ENCODE measurements at regions not wholly inside any gene's neighbourhood (a gene's known extent, or its start where the extent isn't known, plus 50 kb on each side); places are given as distances from the start of the nearest gene placed in this dataset.

DNA sequence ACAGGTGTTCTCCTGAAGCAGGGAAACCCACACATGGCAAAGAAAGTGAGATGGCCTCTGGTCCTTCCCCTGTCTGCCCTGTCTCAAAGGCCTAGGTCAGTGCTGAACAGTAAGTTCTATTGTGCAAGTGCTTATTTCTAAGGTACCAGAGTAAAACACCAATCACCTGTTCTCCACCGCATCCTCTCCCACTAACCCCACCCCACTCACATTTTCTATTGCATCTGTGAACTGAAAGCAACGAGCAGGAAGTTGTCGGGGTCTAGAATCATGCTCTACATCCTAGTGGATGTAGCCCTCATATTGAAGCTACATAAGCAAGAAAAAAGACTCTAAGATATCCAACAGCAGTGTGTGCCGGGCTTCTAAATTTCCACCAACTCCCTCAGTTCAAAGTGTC lies 265.9 kb downstream of the ENC1 start:
- no peak for TF ChIP-seq CTCF (IDR thresholded peaks at IDR 0.05)
- ATAC-seq (no peak), DNase-seq (no peak)
- intact Hi-C loops (cut with DNase I) = loop anchor here in 1 of 2 donors (5.0 kb wide), 1 partner anchor 87 kb away; no protein-coding TSS in a partner anchor
- Histone ChIP-seq H3K4me1 (peaks cover 39% of the 10 kb centered on the region), H3K27me3 (ENCODE audit: insufficient read depth in 3 of 3, low read length in 2 of 3) (no peaks in the 10 kb centered on the region), H3K27ac (no peak overlapping the region), H3K36me3 (ENCODE audit: insufficient read depth in 1 of 2, low read depth in 1 of 2) (no peaks in the 10 kb centered on the region), H3K4me3 (no peak overlapping the region), H3K9me3 (no peaks in the 10 kb centered on the region)
- WGBS, 3 donors = 84 to 90% (median 88%) methylated on average over 4 of the region's 4 CpGs

DNA sequence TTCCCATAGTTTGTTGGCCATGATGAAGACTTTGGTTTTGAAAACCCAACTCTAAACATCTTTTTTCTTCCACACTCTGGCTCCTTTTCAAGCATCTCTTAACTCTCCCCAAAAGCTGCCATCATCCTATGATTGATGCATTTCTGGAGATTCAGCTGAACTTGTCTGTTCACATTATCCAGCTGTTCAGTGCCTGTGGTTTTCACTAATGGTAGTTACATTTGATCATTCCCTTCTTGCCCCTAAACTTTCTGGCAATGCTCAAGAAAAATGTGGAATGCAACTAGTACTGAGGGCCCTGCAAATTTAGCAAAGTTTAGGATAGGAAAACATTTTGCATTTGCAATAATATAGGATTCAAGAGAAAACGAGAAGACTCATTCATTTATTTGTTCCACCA lies 267.5 kb downstream of the ENC1 start:
- 79 to 84% (median 82%) methylated on average over 1 of the region's 1 CpG for WGBS, 3 donors
- Histone ChIP-seq H3K36me3 (ENCODE audit: insufficient read depth in 1 of 2, low read depth in 1 of 2) (no peaks in the 10 kb centered on the region), H3K4me1 (peaks cover 23% of the 10 kb centered on the region), H3K9me3 (no peaks in the 10 kb centered on the region), H3K27me3 (ENCODE audit: insufficient read depth in 3 of 3, low read length in 2 of 3) (no peaks in the 10 kb centered on the region), H3K27ac (peak overlapping the region; percentile 57), H3K4me3 (no peak overlapping the region)
- ATAC-seq (peak in 1 of 4 donors; percentile 14), DNase-seq (no peak)
- no peak for TF ChIP-seq CTCF (IDR thresholded peaks at IDR 0.05)
- intact Hi-C loops (cut with DNase I) = loop anchor here in 1 of 2 donors (5.0 kb wide), 1 partner anchor 86 kb away; no protein-coding TSS in a partner anchor

GRCh38 chr5:74372502-74373064 lies 267.9 kb downstream of the ENC1 start:
- TF ChIP-seq CTCF (IDR thresholded peaks at IDR 0.05) = no peak
- Histone ChIP-seq H3K4me3 (no peak overlapping the region), H3K4me1 (peaks cover 19% of the 10 kb centered on the region), H3K27me3 (ENCODE audit: insufficient read depth in 3 of 3, low read length in 2 of 3) (no peaks in the 10 kb centered on the region), H3K9me3 (no peaks in the 10 kb centered on the region), H3K27ac (peak overlapping the region; percentile 57), H3K36me3 (ENCODE audit: insufficient read depth in 1 of 2, low read depth in 1 of 2) (no peaks in the 10 kb centered on the region)
- intact Hi-C loops (cut with DNase I) = loop anchor here in 1 of 2 donors (5.0 kb wide), 1 partner anchor 85 kb away; no protein-coding TSS in a partner anchor
- 42 to 63% (median 46%) methylated on average over 5 of the region's 5 CpGs for WGBS, 3 donors
- ATAC-seq (peak; percentile 52 to 86 (median 80)), DNase-seq (no peak)

GRCh38 chr5:74372051-74372450 lies 268.5 kb downstream of the ENC1 start:
- Histone ChIP-seq H3K36me3 (ENCODE audit: insufficient read depth in 1 of 2, low read depth in 1 of 2) (no peaks in the 10 kb centered on the region), H3K27me3 (ENCODE audit: insufficient read depth in 3 of 3, low read length in 2 of 3) (no peaks in the 10 kb centered on the region), H3K9me3 (no peaks in the 10 kb centered on the region), H3K27ac (peak overlapping the region; percentile 57), H3K4me3 (no peak overlapping the region), H3K4me1 (peaks cover 19% of the 10 kb centered on the region)
- DNase-seq = no peak
- intact Hi-C loops (cut with DNase I) = loop anchor here in 1 of 2 donors (5.0 kb wide), 1 partner anchor 85 kb away; no protein-coding TSS in a partner anchor
- no peak for TF ChIP-seq CTCF (IDR thresholded peaks at IDR 0.05)
- WGBS, 3 donors = 75 to 85% (median 80%) methylated on average over 3 of the region's 3 CpGs
- no peak for ATAC-seq

DNA sequence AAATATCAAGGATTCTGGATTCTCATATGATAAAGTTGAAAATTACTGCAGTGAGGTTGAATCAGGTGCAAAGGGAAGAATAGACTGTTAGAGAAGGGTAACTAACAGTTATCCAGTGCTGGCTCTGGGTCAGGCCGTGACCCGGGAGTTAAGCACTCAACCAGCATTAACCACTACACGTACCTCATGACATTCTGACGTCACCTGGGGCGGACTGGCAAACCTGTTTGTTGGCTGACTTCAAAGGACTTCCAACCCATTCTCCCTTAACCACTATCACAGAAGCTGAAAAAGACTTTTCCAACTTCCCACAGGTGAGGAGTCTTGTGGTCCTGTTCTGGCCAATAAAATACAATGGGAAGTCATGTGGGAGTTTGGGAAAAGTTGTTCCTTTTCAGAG lies 268.9 kb downstream of the ENC1 start:
- Histone ChIP-seq H3K4me1 (peaks cover 19% of the 10 kb centered on the region), H3K9me3 (no peaks in the 10 kb centered on the region), H3K27me3 (ENCODE audit: insufficient read depth in 3 of 3, low read length in 2 of 3) (no peaks in the 10 kb centered on the region), H3K36me3 (ENCODE audit: insufficient read depth in 1 of 2, low read depth in 1 of 2) (no peaks in the 10 kb centered on the region), H3K27ac (no peak overlapping the region), H3K4me3 (no peak overlapping the region)
- no peak for TF ChIP-seq CTCF (IDR thresholded peaks at IDR 0.05)
- ATAC-seq (no peak), DNase-seq (no peak)
- intact Hi-C loops (cut with DNase I) = loop anchor here in 1 of 2 donors (5.0 kb wide), 1 partner anchor 84 kb away; no protein-coding TSS in a partner anchor
- 95 to 96% (median 96%) methylated on average over 5 of the region's 5 CpGs for WGBS, 3 donors
